Right lobe of liver (tissue), 4 donors: ENCODE measurements at regions not wholly inside any gene's neighbourhood (a gene's known extent, or its start where the extent isn't known, plus 50 kb on each side); places are given as distances from the start of the nearest gene placed in this dataset.

Source experiments
- CTCF ChIP-seq, 4 donors: fragments of 200-600 bp in 3 of 4; fragments of 450-650 bp in 1 of 4; IDR thresholded peaks; one replicate each; pipeline versions ENCODE4 v1.5.1 to v1.8.0; 2016 to 2022; ENCODE audit warnings: antibody characterized with exemption in 4 of 4, mild to moderate bottlenecking in 2 of 4
- POLR2A ChIP-seq: fragments of 450-650 bp; IDR thresholded peaks from one replicate; pipeline ENCODE4 v1.6.1; 2017; ENCODE audit warnings: antibody characterized with exemption, mild to moderate bottlenecking
- donor health status: DM: no; HTN: no; CAD: no.
- donor health status: DM: no; HTN: no; CAD: no.
- donor health status: DM: no; HTN: yes; CAD: no.

- TF ChIP-seq CTCF (IDR thresholded peaks at IDR 0.05) (no peak), POLR2A (no peak)
These were observed 541.3 kb upstream of the MARCKS start for GRCh38 chr6:113315879-113316278.
